DMS53 (cell line): ENCODE measurements at regions not wholly inside any gene's neighbourhood (a gene's known extent, or its start where the extent isn't known, plus 50 kb on each side); places are given as distances from the start of the nearest gene placed in this dataset.
"Not testable (repeated sequence)": the region's sequence is repeated elsewhere in the genome, so short reads cannot be mapped to it uniquely, and the experiment has no call there.

Experiments used
- DNase-seq: peaks from one replicate; lab custom pipeline; 2025; lab: John Stamatoyannopoulos, UW

DNA sequence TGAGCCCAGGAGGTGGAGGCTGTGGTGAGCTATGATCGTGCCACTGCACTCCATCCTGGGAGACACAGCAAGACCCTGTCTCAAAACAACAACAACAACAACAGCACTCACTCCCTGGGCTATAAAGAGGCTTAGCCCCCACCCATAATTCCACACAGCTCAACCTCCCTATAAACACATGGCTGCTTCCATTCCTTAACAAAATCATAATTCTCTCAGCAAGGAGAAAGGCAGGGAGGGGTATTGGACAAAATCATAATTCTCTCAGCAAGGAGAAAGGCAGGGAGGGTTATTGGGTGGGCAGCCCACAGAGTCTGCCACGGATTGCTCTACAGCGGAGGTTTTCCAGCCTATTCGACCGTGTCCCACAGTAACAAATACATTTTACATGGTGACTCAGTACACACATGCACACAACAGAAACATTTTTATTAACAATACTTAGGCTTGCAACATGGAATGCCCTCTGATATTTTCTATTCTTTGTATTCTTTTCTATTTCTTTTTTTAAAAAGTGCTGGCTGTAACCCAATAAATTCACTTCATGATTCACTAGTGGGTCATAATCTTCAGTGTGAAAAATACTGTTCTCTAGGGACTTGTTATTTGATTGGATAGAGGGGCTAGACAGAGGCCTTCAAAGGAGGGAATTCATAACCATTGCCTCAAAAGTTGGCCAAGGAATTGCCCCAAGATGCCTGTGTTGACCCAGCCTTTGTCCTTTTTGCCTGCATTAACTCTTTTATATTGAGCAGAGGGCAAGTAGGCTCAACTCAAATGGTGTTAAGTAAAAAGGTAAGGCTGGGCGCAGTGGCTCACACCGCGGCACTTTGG is 50.6 kb upstream of the ZMYND8 start:
- DNase-seq = no peak

DNA sequence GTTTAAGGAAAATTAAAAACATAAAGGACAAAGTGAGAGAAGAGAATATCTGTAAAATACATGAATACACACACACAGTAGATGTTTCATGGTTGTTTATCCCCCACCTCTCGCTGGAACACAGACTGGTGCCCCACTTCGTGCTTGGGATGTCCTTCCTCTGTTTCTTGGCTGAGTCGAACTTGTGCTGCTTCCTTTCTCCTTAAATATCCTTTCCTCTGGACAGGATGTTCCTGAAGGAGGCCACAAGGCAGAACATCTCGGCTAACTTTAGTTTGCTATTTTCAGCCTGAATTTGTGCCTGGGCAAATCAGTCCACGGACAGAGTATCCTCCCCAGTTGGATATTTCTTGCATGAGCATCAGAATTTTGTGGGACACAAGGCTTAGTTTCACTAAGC is 54.7 kb upstream of the ZMYND8 start:
- no peak for DNase-seq

DNA sequence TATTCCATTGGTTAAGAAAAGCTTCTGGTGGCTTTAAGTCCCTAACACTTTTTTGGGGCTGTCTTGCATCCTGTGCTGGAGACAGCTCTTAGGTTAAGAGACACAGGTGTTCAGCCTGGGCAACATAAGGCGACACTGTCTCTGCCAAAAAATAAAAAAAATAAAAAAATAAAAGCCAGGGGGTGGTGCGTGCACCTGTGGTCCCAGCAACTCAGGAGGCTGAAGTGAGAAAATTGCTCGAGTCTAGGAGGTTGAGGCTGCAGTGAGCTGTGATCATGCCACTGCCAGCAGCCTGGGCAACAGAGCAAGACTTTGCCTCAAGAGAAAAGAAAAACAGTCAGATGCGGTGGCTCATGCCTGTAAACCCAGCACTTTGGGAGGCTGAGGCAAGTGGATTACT is 55.6 kb upstream of the ZMYND8 start:
- no peak for DNase-seq

- DNase-seq = no peak
Measured at GRCh38 chr20:47413189-47413588, 56.7 kb upstream of the ZMYND8 start.

DNA sequence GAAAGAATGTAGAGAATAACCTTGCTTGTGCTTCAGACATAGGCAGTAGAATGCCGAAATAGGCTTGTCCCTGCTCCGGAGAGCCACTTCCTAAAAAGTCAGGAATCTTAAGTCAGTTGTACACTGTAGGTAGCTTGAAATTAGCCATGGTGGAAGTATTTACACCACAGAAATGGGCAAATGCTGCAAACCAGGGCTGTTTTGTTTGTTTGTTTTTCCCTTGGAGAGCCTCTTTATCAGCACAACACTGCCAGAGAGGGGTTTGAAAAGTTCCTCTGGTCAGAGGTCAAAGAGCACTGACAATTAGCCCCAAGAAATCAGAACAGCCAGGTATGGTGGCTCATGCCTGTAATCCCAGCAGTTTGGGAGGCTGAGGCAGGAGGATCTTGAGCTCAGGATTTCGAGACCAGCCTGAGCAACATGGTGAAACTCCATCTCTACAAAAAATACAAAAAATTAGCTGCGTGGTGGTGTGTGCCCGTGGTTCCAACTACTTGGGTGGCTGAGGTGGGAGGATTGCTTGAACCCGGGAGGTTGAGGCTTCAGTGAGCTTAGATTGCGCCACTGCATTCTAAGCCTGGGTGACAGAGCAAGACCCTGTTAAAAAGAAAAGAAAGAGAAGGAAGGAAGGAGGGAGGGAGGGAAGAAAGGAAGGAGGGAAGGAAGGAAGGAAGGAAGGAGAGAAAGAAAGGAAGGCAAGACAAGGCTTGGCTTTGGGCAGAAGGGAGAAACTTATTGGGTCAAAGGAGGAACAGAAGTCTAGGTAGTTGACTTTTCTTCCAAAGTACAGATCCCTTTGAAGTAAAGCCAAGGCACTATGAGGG is 61.0 kb upstream of the ZMYND8 start:
- no peak for DNase-seq

GRCh38 chr20:47418069-47418757 is 61.7 kb upstream of the ZMYND8 start:
- no peak for DNase-seq

DNA sequence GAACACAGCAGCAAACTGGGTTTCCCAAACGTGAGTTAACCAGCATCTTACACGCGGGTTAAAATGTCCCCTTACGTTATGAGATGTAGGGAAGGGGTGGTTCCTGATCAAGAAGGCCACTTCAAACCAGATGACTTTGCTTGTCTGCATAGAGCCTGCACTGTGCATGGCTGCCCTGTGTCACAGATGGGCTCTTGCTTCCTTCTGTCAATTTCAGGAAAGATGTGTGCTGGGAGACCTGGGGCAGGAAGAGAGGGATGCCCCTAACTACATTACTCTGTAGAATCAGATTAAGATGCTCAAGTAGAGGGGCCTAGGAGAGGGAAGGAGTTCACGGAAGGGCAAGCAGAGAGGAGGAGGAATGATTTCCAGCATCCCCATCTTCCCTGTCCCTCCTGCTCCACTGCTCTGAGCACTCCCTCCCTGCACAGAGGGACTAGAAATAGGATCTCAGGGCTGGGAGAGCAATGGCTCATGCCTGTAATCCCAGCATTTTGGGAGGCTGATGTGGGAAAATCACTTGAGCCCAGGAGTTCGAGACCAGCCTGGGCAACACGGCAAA is 63.5 kb upstream of the ZMYND8 start:
- DNase-seq = no peak

GRCh38 chr20:47421076-47421475 is 64.6 kb upstream of the ZMYND8 start:
- no peak for DNase-seq

DNA sequence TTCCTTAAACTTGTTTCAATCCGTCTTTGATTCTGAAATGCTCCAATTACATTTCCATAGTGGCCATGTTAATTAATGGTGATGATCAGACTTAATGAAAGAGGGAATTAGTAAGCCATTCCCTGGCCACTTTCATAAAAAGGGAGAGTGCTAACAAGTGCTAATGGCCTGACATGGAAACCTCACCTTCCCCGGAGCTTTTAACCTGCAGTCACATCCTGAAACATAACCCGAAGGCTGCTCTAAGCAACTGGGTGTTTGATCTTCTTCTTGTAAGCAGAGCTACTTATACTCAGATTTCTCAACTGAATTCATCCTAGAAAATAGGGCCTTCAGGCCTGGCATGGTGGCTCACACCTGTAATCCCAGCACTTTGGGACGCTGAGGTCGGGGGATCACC is 67.1 kb upstream of the ZMYND8 start:
- DNase-seq = no peak

GRCh38 chr20:47427067-47427466 is 70.6 kb upstream of the ZMYND8 start:
- no peak for DNase-seq

GRCh38 chr20:47427746-47428145 is 71.2 kb upstream of the ZMYND8 start:
- no peak for DNase-seq

GRCh38 chr20:47428164-47428563 is 71.7 kb upstream of the ZMYND8 start:
- no peak for DNase-seq

GRCh38 chr20:47428851-47429336 is 72.4 kb upstream of the ZMYND8 start:
- no peak for DNase-seq

DNA sequence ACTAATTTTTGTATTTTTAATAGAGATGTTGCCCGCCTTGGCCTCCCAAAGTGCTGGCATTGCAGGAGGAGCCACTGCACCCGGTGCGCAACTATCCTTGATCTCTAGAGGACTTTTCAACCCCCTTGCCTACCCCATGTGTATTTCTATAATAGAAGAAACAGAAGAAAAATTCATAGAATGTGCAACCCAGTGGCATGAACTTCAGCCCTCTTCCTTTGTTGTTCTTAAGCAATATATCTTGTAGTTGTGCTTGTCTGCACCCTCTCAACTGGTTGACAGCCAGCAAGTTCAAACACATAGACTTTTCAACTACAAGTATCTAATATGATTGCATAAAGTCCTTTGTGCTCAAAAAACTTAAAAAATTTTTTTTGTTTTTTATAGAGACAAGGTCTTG is 72.3 kb upstream of the NCOA3 start:
- no peak for DNase-seq

- no peak for DNase-seq
Measured at GRCh38 chr20:47430862-47431588, 70.7 kb upstream of the NCOA3 start.

DNA sequence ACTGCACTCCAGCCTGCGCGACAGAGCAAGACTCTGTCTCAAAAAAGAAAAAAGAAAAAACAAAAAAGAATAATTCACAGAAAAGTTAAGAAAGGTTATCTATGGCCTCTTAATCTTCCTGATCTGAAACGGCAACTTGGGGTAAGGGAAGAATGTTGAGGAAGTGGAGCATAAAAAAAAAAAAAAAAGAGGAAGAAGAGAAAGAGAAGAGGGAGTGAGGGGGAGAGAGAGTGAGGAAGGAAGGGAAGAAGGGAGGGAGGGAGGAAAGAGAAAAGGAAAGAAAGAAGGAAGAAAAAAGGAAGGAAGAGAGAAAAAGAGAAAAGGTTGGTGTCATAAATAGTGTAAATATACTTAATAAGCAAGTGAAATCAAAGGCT is 68.9 kb upstream of the NCOA3 start:
- no peak for DNase-seq

GRCh38 chr20:47434128-47434779 is 67.4 kb upstream of the NCOA3 start:
- DNase-seq = not testable (repeated sequence)

DNA sequence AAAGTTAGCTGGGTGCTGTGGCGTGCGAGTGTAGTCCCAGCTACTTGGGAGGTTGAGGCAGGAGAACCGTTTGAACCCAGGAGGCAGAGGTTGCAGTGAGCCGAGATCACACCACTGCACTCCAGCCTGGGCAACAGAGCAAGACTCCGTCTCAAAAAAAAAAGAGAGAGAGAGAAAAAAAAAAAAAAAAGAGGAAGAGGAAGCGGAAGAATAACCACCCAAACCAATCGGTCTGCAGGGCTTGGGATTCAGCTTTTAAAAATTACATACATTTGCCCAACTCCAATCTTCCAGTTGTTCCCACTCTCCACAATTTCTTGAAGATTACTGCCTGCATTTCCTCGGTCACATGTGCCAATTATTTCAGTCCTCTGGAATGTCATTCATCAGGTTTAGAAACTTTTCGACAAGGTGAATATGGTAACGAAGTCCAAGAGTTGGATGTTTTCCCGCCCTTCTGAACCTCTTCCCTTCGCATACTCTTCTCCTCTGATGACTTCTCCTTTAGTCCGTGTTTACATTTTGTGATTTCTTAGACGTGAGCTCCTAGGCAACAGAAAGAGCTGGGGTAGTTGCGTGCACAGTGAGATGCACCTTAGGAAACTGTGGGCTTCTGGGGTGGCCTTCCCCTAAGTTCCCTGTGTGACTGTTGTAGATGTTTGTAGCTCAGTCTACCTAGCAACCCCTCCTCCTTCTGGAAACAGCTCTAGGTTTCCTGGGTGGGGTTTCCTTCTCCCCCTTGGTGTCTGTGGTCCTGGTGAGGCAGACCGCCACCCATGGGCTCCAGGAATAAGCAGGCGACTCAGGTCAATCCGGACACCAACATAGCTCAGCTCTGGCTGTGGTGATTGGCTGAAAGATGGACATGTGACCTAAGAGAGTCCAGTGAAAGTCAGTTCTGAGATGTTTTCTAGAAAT is 63.0 kb upstream of the NCOA3 start:
- peak; percentile 24 for DNase-seq

DNA sequence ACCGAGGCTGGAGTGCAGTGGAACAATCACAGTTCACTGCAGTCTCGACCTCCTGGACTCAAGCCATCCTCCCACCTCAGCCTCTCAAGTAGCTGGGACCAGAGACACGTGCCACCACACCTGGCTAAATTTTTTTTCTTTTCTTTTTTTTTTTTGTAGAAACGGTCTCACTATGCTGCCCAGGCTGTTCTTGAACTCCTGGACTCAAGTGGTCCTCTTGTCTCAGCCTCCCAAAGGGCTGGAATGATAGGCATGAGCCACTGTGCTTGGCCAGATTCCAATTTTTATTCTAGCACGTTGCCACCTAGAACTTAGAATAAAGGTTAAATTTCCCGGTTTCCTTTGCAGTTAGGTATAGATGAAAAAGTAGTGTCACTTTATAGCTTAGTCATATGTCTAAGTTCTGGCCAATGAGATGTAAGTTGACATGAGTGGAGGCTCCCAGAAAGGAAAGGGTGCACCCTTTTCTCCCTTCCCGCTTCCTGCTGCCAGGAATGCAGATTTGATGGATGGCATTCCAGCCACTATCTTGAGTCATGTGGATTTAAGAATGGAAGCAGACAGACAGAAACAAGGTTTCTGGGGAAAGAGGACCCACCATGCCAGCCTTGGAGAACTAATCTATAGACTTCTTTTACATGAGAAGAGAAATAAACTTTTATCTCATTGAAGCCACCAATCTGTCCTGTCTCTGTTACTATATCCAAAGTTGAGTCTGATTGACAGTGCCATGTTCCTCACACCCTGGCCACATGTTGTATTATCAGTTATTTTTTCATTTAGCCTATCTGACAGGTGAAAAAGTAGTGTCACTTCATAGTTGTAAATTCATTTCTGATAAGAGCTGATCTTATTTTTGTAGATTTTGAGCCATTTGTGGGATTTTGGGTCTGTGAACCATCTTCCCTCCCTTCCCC is 60.6 kb upstream of the NCOA3 start:
- peak; percentile 17 for DNase-seq
